ENCODE measurements at regions not wholly inside any gene's neighbourhood (a gene's known extent, or its start where the extent isn't known, plus 50 kb on each side); places are given as distances from the start of the nearest gene placed in this dataset.

GRCh38 chr22:22123118-22123959 lies 121.2 kb upstream of the VPREB1 start:
- Mint-ChIP-seq H3K27me3 (ENCODE audit: insufficient read depth, unreplicated experiment) (peaks cover 17% of the 10 kb centered on the region), H3K27ac (ENCODE audit: low read depth, unreplicated experiment) (no peak overlapping the region), H3K4me3 (ENCODE audit: unreplicated experiment) (no peak overlapping the region), H3K9me3 (ENCODE audit: unreplicated experiment) (no peaks in the 10 kb centered on the region), H3K36me3 (ENCODE audit: insufficient read depth, unreplicated experiment) (no peaks in the 10 kb centered on the region), H3K4me1 (ENCODE audit: insufficient read depth, unreplicated experiment) (no peaks in the 10 kb centered on the region)
- POLR2A ChIA-PET = no interaction called here
- no peak for DNase-seq (ENCODE audit: unreplicated experiment)
- intact Hi-C loops (cut with micrococcal nuclease) = no loop called here
- no TSS peak for BruUV-seq (replicated peaks)
- TF ChIP-seq, protein P1, sequence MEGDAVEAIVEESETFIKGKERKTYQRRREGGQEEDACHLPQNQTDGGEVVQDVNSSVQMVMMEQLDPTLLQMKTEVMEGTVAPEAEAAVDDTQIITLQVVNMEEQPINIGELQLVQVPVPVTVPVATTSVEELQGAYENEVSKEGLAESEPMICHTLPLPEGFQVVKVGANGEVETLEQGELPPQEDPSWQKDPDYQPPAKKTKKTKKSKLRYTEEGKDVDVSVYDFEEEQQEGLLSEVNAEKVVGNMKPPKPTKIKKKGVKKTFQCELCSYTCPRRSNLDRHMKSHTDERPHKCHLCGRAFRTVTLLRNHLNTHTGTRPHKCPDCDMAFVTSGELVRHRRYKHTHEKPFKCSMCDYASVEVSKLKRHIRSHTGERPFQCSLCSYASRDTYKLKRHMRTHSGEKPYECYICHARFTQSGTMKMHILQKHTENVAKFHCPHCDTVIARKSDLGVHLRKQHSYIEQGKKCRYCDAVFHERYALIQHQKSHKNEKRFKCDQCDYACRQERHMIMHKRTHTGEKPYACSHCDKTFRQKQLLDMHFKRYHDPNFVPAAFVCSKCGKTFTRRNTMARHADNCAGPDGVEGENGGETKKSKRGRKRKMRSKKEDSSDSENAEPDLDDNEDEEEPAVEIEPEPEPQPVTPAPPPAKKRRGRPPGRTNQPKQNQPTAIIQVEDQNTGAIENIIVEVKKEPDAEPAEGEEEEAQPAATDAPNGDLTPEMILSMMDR (IDR thresholded peaks at IDR 0.05; ENCODE audit: unreplicated experiment) = no peak
- CTCF ChIA-PET = no interaction called here

GRCh38 chr22:22122348-22123117 lies 122.1 kb upstream of the VPREB1 start:
- intact Hi-C loops (cut with micrococcal nuclease) = no loop called here
- no peak for DNase-seq (ENCODE audit: unreplicated experiment)
- peaks cover 17% of the 10 kb centered on the region for H3K27me3 Mint-ChIP-seq (ENCODE audit: insufficient read depth, unreplicated experiment)
- POLR2A ChIA-PET = no interaction called here
- no peaks in the 10 kb centered on the region for H3K36me3 Mint-ChIP-seq (ENCODE audit: insufficient read depth, unreplicated experiment)
- H3K4me3 Mint-ChIP-seq (ENCODE audit: unreplicated experiment) = no peak overlapping the region
- H3K27ac Mint-ChIP-seq (ENCODE audit: low read depth, unreplicated experiment) = no peak overlapping the region
- TF ChIP-seq, protein P1 (IDR thresholded peaks at IDR 0.05; ENCODE audit: unreplicated experiment) = no peak
- H3K9me3 Mint-ChIP-seq (ENCODE audit: unreplicated experiment) = no peaks in the 10 kb centered on the region
- H3K4me1 Mint-ChIP-seq (ENCODE audit: insufficient read depth, unreplicated experiment) = no peaks in the 10 kb centered on the region
- no TSS peak for BruUV-seq (replicated peaks)
- CTCF ChIA-PET = interaction anchor here (0.6 kb wide), 1 partner anchor 177 kb away, joined by 3 read pairs; no protein-coding TSS in a partner anchor

- Mint-ChIP-seq H3K4me1 (ENCODE audit: insufficient read depth, unreplicated experiment) (no peaks in the 10 kb centered on the region), H3K36me3 (ENCODE audit: insufficient read depth, unreplicated experiment) (no peaks in the 10 kb centered on the region), H3K27ac (ENCODE audit: low read depth, unreplicated experiment) (no peak overlapping the region), H3K27me3 (ENCODE audit: insufficient read depth, unreplicated experiment) (peaks cover 17% of the 10 kb centered on the region), H3K4me3 (ENCODE audit: unreplicated experiment) (no peak overlapping the region), H3K9me3 (ENCODE audit: unreplicated experiment) (no peaks in the 10 kb centered on the region)
- intact Hi-C loops (cut with micrococcal nuclease) = no loop called here
- ChIA-PET POLR2A (interaction anchor here (0.7 kb wide), 1 partner anchor 84 kb away, joined by 3 read pairs; no protein-coding TSS in a partner anchor), CTCF (interaction anchor here (0.6 kb wide), 1 partner anchor 176 kb away, joined by 3 read pairs; no protein-coding TSS in a partner anchor)
- DNase-seq (ENCODE audit: unreplicated experiment) = no peak
- TF ChIP-seq, protein P1 (IDR thresholded peaks at IDR 0.05; ENCODE audit: unreplicated experiment) = no peak
- no TSS peak for BruUV-seq (replicated peaks)
Observed at GRCh38 chr22:22121445-22121844, 123.1 kb upstream of the VPREB1 start.

DNA sequence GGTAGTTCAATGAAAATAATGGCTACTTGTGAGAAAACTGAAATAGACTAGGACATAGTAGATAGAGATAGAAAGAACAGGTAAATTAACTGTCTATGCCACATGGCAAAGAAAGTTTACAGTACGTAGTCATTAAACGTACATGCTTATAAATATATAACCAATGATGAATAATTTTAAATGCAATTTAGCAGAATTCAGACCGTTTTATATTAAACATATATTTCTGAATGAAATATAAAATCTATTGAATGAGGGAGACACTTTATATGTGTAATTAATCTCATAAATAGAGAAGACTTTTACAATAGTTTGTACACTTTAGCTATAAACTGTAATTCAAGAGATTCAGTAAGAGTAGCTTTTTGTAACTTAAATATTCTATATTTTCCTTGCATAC lies 124.4 kb upstream of the VPREB1 start:
- TF ChIP-seq, protein P1 (IDR thresholded peaks at IDR 0.05; ENCODE audit: unreplicated experiment) = no peak
- H3K9me3 Mint-ChIP-seq (ENCODE audit: unreplicated experiment) = no peaks in the 10 kb centered on the region
- no peak overlapping the region for H3K27ac Mint-ChIP-seq (ENCODE audit: low read depth, unreplicated experiment)
- ChIA-PET CTCF (no interaction called here), POLR2A (no interaction called here)
- no peaks in the 10 kb centered on the region for H3K36me3 Mint-ChIP-seq (ENCODE audit: insufficient read depth, unreplicated experiment)
- DNase-seq (ENCODE audit: unreplicated experiment) = no peak
- no TSS peak for BruUV-seq (replicated peaks)
- H3K4me1 Mint-ChIP-seq (ENCODE audit: insufficient read depth, unreplicated experiment) = no peaks in the 10 kb centered on the region
- intact Hi-C loops (cut with micrococcal nuclease) = no loop called here
- H3K4me3 Mint-ChIP-seq (ENCODE audit: unreplicated experiment) = no peak overlapping the region
- H3K27me3 Mint-ChIP-seq (ENCODE audit: insufficient read depth, unreplicated experiment) = peaks cover 17% of the 10 kb centered on the region

All from MCF 10A (cell line).